HG02571 (cell line): ENCODE measurements at regions not wholly inside any gene's neighbourhood (a gene's known extent, or its start where the extent isn't known, plus 50 kb on each side); places are given as distances from the start of the nearest gene placed in this dataset.

Experiments used
- ATAC-seq: cut with Tn5 transposase; IDR thresholded peaks from one replicate; pipeline ENCODE4 v1.9.1; 2021; ENCODE audit warnings: mild to moderate bottlenecking, moderate library complexity; ENCODE audit not compliant: unreplicated experiment

DNA sequence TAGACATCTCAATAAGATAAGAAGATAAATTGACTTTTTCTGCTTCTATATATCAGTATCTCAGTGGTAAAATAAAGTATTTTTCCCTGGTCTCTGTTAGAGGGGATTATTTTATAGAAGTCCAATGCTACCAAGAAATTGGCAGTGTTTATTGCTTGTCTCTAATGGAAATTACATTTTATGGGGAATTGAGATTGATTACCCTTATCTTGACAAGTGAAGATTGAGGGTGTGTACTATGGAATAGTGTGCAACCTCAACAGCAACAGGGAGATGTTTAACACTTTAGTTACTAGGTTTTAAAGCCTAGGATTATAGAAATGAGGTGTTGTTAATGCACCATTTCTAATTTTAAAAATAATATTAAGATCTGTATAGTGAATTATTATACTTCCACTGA, 154.8 kb upstream of the ROBO1 start:
- no peak for ATAC-seq

DNA sequence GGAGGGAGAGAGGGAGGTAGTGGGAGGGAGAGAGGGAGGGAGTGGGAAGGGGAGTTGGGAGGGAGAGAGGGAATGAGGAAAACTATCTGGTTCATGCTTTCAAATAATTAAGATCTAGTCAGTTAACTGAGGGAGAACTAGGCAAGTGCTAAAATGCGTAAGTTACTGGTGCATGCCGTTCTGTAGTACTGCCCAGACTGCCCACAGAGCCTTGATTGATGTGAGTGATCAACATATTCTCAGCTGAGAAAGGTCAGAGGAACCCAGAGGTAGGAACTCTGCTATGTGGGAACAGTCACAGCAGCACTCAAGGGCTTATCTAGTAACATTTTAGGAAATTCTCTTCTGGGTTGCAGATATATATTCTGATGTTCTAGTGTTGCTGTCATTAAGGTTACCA, 149.8 kb upstream of the ROBO1 start:
- ATAC-seq = no peak

DNA sequence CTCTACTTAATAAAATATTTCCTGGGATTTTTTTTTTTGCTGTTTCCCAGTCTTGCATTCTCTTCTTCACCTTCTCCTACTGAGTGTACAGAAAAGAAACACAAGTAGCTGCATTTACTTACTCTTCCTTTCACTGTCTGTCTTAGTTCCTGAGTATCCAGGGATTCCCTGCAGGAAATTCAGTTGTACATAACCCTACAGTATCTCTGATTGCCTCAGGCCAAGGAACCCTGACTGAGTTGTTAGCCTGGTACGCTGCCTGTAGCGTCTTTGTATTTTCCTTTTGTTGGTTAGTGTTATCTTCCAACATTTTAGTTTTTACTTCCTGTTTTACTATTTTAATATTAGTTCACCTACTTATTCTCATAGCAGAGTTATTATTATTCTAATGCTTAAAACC, 142.5 kb upstream of the ROBO1 start:
- ATAC-seq = no peak

DNA sequence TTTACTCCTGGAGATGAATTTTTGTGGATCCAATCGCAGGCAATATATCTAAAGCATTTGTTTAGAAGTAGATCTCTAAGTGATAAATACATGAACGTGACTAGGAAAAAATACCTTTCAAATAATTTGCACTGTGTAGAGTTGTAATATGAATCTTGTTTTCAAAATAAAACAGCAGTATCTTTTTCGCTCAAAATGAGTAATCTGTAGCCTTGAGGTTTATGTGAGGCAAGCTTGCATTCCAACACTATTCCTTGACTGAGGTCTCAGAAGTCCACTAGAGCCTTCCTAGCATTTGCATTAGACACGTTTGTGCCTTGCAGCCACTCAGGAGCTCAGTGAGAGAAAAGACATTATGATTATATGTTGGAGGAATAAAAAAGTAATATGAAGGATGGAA, 138.3 kb upstream of the ROBO1 start:
- ATAC-seq = no peak

DNA sequence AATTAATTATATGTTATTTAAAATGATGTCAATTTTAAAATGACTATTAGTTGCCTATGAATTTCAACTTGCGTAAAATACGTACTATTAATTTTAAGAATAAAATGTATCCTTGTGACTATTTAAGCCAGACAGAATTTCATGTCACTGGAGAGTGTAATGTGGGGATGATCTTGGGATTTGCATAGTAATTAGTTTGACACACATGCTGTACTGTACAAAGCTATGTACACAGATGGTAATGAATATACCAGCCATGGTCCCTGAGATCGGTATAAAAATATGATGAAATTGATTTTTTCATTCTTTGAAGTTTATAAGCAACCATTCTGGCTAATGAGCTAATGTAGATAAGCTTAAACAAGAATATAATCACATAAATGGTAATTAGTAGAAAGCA, 134.4 kb upstream of the ROBO1 start:
- no peak for ATAC-seq

DNA sequence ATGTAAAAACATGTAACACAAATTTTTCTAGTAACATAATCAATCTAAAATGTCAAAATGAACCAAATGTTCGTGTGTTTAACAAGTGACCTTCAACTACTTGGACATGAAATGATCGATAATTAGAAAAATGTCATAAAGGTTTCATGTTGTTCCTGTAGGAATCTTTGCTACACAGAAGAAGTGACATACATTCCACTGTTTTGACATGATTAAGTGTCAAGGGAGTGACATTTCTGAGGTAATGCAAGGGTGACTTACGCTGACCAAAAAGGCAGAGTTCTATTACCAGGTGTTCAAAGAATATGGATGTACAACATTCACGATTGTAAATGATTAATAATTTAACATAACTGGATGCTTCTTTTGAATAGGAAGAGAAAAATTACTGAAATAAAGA, 131.1 kb upstream of the ROBO1 start:
- ATAC-seq = no peak

DNA sequence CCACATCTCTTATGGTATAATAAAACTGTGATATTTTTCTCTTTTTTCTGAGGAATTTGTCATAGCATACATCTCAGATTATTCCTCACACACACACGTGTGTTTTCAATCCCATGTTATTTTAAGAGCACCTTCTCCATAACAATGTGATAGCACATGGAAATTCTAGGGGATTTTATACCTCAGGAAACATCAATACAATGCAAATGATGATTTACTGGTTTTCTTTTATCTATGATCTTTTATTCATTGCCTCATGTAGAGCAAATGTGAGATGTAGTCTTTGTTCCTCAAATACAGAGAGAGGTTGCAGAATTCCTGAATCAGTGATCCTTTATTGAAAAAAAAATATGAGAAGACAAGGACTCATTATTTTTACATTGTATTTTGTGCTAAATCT, 128.3 kb upstream of the ROBO1 start:
- no peak for ATAC-seq

DNA sequence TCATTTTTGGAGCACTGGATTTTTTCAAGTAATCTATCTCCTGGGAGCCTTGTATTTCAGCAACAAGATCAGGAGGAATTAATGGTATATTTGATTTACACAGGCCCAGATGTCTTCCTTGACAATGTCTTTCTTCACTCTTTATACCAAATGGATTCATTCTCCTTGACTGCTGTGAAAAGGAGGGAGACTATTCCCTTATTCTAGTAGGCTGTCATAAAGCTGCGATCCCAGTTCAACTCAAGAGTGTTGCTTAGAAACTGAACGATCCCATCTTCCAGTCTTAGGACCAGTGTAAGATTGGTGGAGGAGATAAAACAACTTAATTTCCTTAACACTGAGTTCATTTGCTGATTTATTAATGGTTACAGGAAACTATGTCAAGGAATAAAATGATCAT, 119.4 kb upstream of the ROBO1 start:
- ATAC-seq = no peak

DNA sequence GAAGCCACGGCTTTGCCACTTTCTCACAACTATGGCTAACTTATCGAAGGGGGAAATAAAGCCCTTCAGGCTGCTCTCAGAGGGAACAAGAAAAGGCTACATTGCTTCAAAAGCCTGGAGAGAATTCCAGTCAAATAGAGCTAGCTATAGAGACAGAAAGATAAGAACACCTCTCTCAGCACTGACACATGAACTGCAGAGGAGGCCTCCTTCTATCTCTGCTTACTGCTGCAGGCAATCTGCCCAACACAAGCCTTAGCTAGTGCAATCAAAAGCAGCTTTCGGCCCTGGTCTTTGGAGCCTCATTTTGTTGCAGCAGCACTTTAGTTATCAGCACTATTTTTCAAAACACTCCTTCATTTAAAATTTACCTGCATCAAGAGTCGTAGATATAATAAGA, 118.4 kb upstream of the ROBO1 start:
- ATAC-seq = no peak

DNA sequence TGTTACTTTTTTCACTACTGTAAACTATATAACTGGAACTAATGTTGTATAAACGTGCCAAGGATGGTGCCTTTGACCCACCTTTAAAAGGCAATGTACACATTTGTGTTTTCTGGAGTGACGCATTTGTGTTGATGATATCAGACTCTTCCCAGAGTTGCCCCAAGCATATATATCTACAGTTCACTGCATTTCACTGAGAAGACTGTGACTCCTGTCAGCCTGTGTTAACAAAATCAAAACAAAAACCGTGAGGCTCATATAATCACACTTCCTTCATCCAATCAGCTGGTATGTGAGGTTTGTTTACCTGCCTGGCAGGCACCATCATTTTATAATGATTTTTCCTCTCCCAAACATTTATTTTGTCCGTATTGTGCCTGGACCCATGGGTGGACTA, 117.6 kb upstream of the ROBO1 start:
- no peak for ATAC-seq

DNA sequence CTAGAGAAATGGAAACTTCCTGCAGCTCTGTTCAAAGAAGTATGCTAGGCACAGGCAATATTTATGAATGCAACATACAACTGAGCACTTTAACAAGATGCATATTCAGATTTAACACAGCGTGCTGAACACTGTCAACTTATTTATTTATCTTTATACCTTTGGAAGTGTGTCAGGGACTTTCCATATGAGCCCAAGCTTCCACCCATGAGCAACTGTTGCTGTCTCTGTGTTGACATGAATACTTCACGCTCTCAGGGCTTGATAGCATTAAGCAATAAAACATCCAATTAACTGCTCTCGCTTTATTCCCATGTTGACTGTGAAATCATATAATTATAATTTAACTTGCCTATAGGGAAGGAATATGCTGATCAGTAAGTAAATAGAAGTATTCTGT, 116.6 kb upstream of the ROBO1 start:
- no peak for ATAC-seq

DNA sequence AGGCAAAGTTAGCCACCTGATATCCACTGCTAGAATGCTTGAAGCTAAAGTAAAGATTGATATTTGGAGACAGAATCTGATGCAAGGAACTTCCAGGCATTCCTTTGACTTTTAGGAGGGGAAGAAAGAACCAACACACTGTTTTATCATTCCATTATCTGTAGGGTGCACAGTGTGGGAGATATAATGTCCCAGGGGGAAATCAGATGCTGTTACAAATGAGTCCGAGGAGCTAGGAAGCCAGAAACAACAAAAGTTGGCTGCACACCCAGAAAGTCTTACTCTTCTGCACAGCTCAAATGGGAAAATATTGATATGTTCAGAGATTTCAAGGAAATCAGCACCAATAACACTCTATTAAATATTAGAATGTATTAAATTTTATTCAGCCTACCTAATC, 113.6 kb upstream of the ROBO1 start:
- ATAC-seq = no peak

DNA sequence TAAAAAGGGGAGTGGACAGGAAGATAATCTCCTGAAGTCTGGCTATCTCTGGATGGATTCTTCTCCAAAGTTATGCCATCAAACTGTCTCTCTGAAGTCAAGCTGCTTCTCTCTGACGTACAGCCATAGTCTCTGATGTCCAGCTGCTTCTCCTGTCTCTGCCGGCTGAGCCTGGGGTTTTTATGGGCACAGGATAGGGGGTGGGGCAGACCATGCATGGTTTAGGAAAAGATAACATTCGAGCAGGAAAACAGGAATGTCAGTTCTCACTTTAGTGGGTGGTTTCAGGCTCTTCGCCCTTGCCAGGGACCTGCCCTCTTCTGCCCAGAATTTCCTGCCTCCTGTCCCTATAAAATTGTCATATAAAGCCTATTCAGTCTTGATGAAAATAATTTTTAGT, 110.9 kb upstream of the ROBO1 start:
- no peak for ATAC-seq

DNA sequence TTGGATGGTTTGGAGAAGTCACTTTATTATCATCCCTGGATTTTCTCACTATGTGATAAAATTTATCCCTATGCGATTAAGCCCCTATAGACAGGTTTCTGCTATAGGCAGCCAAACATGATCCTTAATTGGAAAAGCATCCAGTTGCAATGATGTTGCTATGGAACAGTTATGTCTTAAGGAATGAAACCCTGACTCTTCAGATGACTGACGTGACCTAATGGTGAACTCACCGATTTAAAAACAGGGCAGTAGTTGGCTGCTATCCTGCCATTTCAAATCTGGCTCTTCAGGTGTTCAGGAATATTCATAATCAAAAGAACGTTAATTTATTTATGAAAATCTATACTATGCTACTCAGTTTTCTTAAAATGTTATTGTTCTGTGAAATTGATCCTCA, 106.8 kb upstream of the ROBO1 start:
- no peak for ATAC-seq

DNA sequence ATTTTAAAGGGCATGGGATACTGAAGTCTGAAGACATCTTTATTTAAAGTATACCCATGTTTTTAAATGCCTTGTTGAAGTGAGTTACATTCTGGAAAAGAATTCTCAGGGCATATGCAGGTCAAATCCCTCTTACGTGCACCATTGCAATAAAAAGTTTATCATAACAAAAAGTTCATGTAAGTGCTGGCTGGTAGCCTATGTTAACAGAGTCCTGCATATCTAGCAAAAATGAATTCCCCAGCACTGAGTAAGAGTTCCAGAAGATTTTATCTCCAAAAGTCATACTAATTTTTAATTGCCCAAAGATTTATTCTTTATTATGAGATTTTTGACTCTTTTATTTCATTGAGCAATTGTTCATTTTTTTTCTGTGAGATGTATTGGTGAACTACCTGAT, 104.7 kb upstream of the ROBO1 start:
- ATAC-seq = no peak

DNA sequence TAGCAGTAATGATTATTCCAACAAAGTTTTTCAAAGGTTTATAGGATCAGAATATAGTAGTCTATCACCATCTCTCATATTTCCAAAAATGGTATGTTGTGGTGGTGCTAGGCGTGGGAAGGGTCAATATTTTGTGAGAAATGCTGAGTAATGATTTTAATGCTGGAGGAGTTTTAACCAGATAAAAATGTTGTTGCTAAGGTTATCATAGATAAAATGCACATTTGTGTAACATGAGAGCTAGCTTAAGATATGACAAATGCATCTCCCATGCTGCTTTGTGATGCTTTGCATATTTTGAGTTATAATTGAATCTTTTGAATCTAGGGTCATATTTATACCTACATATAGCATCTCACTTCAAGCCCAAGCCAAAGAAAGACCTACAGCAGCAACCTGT, 103.9 kb upstream of the ROBO1 start:
- ATAC-seq = no peak

DNA sequence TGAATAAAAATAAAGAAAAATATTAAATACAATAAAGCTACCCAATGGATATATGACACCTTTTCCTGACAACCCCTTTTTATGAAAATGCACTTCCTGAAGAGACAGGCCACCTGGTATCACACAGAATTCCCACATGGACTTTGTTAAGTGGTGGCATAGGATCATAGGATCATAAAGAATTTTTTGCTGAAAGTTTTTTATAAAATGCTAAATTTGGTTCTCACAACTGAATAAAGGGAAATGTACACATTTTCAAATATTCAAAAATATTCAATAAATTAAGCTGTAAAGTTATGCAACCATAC, 102.5 kb upstream of the ROBO1 start:
- ATAC-seq = no peak

DNA sequence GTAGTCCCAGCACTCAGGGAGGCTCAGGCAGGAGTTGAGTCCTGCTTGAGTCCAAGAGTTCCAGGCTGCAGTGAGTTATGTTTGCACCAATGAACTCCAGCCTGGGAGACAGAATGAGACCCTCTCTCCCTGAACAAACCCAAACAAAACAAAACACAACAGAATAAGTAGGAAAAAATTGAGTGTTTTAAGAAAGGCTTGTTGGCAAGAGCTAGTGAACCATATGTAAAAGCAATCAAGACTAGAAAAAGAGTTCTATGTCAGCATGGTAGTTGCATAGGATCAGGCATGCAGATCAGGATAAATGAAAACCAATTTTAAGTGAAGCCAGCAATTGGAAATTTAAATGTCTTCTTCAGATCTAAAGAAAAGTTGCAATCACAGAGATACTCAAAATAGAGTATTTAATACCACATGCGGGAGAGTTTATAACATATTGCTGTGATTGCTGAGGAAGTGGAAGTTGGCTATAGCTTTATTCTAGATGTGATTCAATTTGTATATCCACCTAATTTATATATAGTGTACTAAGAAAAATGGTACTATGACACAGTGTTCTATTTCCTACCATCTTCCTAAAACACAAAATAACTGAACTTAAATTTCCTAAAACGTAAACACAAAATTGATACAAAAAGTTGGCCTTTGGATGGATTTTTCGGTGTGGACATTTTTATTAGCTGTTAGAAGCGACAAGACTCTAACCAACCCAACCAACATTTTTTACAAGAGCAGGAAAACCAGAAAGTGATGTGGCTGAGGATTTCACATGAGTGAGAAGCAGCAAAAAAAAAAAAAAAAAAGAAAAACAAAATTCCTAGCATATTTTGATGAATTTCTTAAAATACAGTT, 101.9 kb upstream of the ROBO1 start:
- no peak for ATAC-seq

DNA sequence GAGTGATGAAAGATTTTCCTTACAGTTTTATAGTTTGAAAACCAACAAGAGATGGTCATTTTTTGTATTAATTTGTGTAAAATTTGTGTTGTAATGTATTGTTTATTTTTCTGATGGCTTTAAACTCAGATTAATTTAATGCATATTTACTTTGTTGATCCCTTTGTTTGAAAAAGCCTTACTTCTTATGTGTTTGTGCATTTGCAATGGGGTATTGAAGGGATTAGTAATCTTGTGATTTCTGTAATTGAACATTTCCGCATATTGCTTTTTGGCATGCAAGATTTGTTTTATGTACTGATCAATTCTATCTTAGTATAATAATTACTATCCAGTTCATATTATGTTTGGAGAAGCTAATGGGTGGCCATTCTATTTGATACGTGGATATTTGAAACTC, 98.4 kb upstream of the ROBO1 start:
- no peak for ATAC-seq

DNA sequence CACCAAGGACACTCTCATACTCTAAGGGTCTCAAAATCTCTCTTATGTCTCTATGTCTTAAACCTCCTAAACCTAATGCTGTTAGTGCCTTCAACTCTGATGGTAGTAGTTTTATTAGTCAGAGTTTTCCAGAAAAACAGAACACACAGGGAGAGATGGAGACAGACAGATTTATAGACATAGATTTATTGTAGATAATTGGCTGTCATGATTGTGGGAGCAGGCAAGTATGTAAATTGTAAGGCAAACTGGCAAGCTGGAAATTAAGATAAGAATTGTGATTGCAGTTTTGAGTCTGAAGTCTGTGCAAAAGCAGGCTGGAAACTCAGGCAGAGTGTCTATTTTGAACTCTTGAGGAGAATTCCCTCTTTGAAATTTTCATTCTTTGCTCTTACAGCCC, 96.3 kb upstream of the ROBO1 start:
- ATAC-seq = no peak

DNA sequence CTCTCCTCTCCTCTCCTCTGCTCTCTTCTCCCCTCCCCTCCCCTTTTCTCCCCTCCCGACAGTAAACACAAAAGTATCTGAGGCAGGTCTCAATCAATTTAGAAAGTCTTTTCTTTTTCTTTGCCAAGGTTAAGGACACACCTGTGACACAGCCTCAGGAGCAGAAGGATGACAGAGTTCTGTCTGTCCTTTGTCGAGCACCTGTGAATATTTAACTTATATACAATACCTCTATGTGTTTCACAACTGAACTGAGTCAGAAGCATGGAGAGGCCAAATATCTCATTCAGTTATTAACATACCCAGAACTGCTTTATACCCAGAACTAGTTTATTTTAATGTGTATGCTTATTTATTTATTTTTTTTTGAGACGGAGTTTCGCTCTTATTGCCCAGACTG, 81.1 kb upstream of the ROBO1 start:
- no peak for ATAC-seq

DNA sequence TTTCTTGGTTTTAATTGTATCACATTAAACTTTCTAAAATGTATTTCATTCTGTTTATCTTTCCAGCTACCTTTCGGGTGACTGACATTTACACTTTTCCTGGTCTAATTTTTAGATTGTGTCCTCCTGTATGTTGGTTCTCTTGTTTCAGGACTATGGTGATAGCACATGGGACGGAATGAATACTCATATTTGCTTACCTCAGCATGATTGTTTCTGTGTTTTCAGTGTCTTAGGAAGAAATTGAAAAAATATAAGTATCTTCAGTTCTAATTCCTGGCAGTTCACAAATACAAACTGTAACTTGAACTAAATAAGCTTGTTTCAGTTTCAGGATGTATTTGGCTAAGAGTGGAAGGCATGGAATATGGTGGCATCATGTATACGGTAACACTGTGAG, 80.1 kb upstream of the ROBO1 start:
- no peak for ATAC-seq

DNA sequence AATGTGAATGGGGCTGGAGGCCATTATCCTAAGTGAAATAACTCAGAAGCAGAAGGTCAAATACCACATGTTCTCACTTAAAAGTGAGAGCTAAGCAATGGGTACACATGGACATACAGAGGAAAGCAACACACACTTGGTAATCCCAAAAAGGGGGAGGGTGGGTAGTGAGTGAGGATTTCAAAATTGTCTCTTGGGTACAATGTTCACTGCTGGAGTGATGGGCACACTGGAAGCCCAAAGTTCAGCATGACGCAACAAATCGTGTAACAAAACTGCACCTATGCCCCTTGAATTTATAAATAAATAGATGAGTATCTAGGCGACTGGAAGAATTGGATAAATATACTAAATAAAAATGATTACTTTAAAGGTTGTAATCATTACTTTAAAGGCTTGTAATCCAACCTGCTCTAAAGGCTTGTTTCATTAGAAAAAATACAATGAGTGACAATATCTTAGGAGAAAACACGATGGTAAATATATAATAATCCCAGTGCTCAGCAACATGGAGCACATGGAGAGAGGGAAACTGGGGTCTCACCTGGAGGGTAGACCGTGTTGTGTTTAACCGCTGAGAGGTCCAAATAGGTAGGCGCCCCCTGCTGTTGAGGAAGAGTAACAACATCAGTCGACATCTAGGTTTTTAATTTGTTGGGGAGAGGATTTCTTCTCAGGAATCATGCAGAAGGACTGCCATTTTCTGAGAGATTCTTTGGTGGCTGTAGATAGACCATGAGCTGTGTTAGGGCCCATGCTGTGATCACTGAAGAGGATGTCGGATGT, 78.5 kb upstream of the ROBO1 start:
- no peak for ATAC-seq
